Muscle layer of duodenum (tissue), 2 donors: ENCODE measurements at regions not wholly inside any gene's neighbourhood (a gene's known extent, or its start where the extent isn't known, plus 50 kb on each side); places are given as distances from the start of the nearest gene placed in this dataset.

Experiments
- H3K27ac ChIP-seq: one replicate; pipeline ENCODE4 v1.7.0; 2013; ENCODE audit warnings: mild to moderate bottlenecking, low read length
- H3K27me3 ChIP-seq: one replicate; pipeline ENCODE4 v1.7.0; 2013; ENCODE audit warnings: low read depth, mild to moderate bottlenecking, control low read depth, low read length
- H3K36me3 ChIP-seq, 2 donors: one replicate each; pipeline ENCODE4 v1.7.0; 2013; ENCODE audit warnings: low read length in 2 of 2, control low read depth in 1 of 2, mild to moderate bottlenecking in 1 of 2; ENCODE audit not compliant: insufficient read depth in 2 of 2, control insufficient read depth in 1 of 2
- H3K4me1 ChIP-seq, 2 donors: one replicate each; pipeline ENCODE4 v1.7.0; 2013; ENCODE audit warnings: low read length in 2 of 2, mild to moderate bottlenecking in 2 of 2, control low read depth in 1 of 2, moderate library complexity in 1 of 2; ENCODE audit not compliant: insufficient read depth in 2 of 2, control insufficient read depth in 1 of 2
- H3K4me3 ChIP-seq, 2 donors: one replicate each; pipeline ENCODE4 v1.7.0; 2013; ENCODE audit warnings: low read length in 2 of 2, low read depth in 1 of 2, mild to moderate bottlenecking in 1 of 2
- H3K9me3 ChIP-seq, 2 donors: one replicate each; pipeline ENCODE4 v1.7.0; 2013; ENCODE audit warnings: low read length in 2 of 2, control low read depth in 1 of 2, mild to moderate bottlenecking in 1 of 2; ENCODE audit not compliant: control insufficient read depth in 1 of 2
- donor health status: healthy.

DNA sequence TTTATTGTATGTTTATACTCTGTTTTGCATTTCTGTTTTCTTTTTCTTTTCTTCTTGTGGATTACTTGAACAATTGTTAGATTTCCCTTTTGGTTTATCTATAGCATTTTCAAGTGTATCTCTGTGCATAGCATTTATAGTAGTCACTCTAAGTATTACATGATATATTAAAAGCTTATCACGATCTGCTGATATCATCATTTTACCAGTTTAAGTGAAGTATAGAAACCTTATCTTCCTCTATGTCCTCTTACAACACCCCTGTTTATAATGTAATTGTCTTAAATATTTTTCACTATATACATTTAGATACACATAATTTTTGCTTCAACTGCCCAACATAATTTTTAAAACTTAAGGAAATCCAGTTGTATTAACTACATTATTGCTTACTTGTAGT lies 513.9 kb upstream of the CELF2 start:
- Histone ChIP-seq H3K4me3 (no peak overlapping the region), H3K27me3 (no peaks in the 10 kb centered on the region), H3K36me3 (no peaks in the 10 kb centered on the region), H3K9me3 (no peaks in the 10 kb centered on the region), H3K27ac (no peak overlapping the region), H3K4me1 (no peaks in the 10 kb centered on the region)

GRCh38 chr10:10508211-10508610 lies 509.5 kb upstream of the CELF2 start:
- Histone ChIP-seq H3K27ac (no peak overlapping the region), H3K4me3 (no peak overlapping the region), H3K27me3 (no peaks in the 10 kb centered on the region), H3K36me3 (no peaks in the 10 kb centered on the region), H3K4me1 (no peaks in the 10 kb centered on the region), H3K9me3 (no peaks in the 10 kb centered on the region)

DNA sequence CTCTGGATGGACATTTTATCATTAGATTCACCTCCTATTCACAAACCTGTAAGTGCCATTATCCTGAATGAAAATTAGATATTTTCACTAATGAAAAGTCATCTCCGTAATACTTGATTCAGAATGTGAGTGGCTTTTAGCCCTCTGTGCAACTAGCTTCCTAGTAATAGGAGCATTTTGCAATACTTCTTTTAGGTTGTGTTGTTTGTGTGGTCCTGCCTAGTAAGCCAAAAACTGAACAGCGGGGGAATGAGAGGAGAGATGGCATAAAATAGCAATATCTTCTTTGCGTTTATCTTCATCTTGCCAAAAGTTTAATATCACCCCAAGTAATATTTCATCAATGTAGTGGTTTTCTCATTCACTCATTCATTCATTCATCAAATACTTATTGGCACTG lies 507.5 kb upstream of the CELF2 start:
- Histone ChIP-seq H3K27ac (no peak overlapping the region), H3K36me3 (no peaks in the 10 kb centered on the region), H3K27me3 (no peaks in the 10 kb centered on the region), H3K9me3 (no peaks in the 10 kb centered on the region), H3K4me3 (no peak overlapping the region), H3K4me1 (no peaks in the 10 kb centered on the region)

- H3K4me3 ChIP-seq = no peak overlapping the region
- H3K9me3 ChIP-seq = no peaks in the 10 kb centered on the region
- H3K4me1 ChIP-seq = no peaks in the 10 kb centered on the region
- H3K36me3 ChIP-seq = no peaks in the 10 kb centered on the region
- H3K27ac ChIP-seq = no peak overlapping the region
- no peaks in the 10 kb centered on the region for H3K27me3 ChIP-seq
Observed at GRCh38 chr10:10513067-10513466, 504.6 kb upstream of the CELF2 start.

- Histone ChIP-seq H3K36me3 (no peaks in the 10 kb centered on the region), H3K27ac (no peak overlapping the region), H3K27me3 (no peaks in the 10 kb centered on the region), H3K4me1 (no peaks in the 10 kb centered on the region), H3K4me3 (no peak overlapping the region), H3K9me3 (no peaks in the 10 kb centered on the region)
Observed at GRCh38 chr10:10513898-10514297, 503.8 kb upstream of the CELF2 start.

DNA sequence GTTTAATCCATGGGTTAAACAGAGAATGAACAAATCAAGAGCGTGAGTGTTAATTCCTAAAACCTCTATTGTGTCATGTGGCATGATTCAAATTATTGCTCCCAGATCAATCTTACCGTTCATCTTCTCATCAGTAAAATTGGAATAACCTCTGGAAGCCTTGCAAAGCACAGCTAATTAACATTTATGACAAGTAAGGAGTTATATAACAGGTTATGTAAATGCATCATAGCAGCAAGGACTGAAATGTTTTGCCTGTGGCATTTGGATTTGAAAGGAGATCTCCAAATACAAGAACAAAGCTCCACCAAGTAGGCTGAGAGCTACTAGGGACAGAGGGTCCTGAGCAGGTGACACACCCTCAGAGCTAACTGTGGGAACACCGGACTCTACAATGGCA lies 502.9 kb upstream of the CELF2 start:
- Histone ChIP-seq H3K27ac (no peak overlapping the region), H3K36me3 (no peaks in the 10 kb centered on the region), H3K9me3 (no peaks in the 10 kb centered on the region), H3K27me3 (no peaks in the 10 kb centered on the region), H3K4me3 (no peak overlapping the region), H3K4me1 (no peaks in the 10 kb centered on the region)

- no peak overlapping the region for H3K4me3 ChIP-seq
Observed at GRCh38 chr10:10515479-10516204, 502.0 kb upstream of the CELF2 start.

DNA sequence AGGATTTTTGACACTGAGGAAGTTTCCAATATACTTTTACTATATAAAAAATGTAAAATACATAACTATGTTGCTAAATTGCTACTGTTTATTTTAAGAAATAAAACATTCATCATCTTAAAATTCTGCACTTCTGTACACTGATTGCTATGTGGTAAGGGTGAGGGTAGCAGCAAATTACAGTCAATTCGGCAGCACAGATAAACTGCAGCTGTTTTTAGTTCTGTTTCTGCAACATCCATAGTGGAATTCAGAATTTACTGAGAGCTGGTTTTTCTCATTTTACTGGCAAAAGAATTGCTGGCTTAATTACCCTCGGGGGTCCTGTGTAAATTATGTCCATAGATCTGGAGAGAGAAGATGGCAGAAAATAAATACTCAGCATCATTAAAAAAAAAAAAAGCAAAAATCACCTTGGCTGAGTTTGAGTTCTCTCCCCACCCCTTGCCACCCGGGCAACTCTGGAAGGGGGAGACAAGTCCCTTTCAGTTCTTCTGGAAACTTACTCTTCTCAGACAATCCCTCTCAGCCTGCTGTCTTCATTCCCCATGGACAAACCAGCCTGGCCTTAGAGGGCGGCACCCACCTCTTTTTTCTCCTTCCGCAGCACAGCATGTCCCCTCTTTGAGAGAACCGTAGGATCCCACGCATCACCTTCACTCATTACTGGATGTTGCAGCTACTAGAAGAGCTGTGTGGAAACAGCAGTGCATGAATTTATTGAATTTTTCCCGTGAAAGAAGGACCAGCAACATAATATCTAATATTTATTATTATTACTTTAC lies 501.1 kb upstream of the CELF2 start:
- Histone ChIP-seq H3K27ac (no peak overlapping the region), H3K4me1 (no peaks in the 10 kb centered on the region), H3K27me3 (no peaks in the 10 kb centered on the region), H3K9me3 (no peaks in the 10 kb centered on the region), H3K4me3 (no peak overlapping the region), H3K36me3 (no peaks in the 10 kb centered on the region)

More at GRCh38 chr10:10515479-10516204, 502.0 kb upstream of the CELF2 start:
- Histone ChIP-seq H3K27me3 (no peaks in the 10 kb centered on the region), H3K36me3 (no peaks in the 10 kb centered on the region), H3K27ac (no peak overlapping the region), H3K9me3 (no peaks in the 10 kb centered on the region), H3K4me1 (no peaks in the 10 kb centered on the region)

DNA sequence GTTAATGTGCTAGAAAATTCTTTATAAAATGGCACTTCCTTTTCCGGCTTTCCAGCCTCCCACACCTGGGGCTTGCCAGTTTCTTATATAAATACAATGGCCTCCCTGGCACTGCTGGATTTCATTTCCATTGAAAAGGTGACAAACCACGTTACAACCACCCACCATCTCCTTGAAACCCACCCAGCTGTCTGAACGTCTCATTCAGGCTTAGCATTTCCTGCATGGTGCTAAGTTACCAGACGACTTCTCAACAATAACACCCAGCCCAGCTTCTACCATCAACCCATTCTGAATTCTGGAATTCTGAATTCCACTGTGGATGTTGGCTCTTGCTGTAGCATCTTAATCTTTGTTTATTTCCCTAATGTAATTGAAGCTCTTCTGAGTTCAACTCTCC lies 499.8 kb upstream of the CELF2 start:
- Histone ChIP-seq H3K4me3 (no peak overlapping the region), H3K27me3 (no peaks in the 10 kb centered on the region), H3K4me1 (no peaks in the 10 kb centered on the region), H3K27ac (no peak overlapping the region), H3K9me3 (no peaks in the 10 kb centered on the region), H3K36me3 (no peaks in the 10 kb centered on the region)

GRCh38 chr10:10519674-10520073 lies 498.0 kb upstream of the CELF2 start:
- no peak overlapping the region for H3K4me3 ChIP-seq
- H3K36me3 ChIP-seq = no peaks in the 10 kb centered on the region
- H3K4me1 ChIP-seq = no peaks in the 10 kb centered on the region
- no peaks in the 10 kb centered on the region for H3K9me3 ChIP-seq
- H3K27me3 ChIP-seq = no peaks in the 10 kb centered on the region
- H3K27ac ChIP-seq = no peak overlapping the region

- Histone ChIP-seq H3K4me3 (no peak overlapping the region), H3K9me3 (no peaks in the 10 kb centered on the region), H3K27ac (no peak overlapping the region), H3K4me1 (no peaks in the 10 kb centered on the region), H3K27me3 (no peaks in the 10 kb centered on the region), H3K36me3 (no peaks in the 10 kb centered on the region)
Observed at GRCh38 chr10:10520491-10521385, 496.9 kb upstream of the CELF2 start.
